ENCODE measurements at regions not wholly inside any gene's neighbourhood (a gene's known extent, or its start where the extent isn't known, plus 50 kb on each side); places are given as distances from the start of the nearest gene placed in this dataset.

DNA sequence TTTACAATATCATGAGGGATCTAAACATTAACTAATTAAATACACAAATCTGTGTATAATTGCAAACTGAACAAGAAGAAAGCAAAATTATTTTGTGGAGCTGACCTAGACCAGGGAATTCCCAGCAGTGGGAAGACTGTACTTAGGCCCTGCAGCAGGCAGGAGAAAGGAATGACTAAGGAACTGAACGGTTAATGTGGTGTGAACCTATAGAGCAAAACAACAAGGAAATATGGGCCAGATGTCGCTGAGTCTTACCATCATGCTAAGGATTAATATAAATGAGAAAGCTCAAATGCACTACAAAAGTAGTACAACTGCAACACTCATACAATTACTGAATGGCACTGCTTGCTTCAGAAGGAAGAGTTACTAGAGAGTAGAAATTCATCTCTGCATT is 120.3 kb upstream of the ATXN3L start:
- no peak overlapping the region for H3K27ac ChIP-seq
- no peak for TF ChIP-seq CTCF (conservative IDR thresholded peaks at IDR 0.05)

DNA sequence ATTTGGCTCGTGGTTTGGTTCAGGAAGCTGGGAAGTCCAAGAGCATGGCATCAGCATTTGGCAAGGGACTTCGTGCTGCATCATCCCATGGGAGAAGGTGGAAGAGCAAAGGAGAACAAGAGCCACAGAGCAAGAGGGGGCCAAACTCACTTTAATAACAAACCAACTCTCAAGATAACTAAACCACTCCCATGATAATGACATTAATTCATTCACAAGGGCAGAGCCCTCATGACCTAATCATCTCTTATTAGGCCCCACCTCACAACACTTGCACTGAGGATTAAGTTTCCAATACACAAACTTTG is 113.4 kb upstream of the ATXN3L start:
- no peak for TF ChIP-seq CTCF (conservative IDR thresholded peaks at IDR 0.05)
- H3K27ac ChIP-seq, result no peak overlapping the region

GRCh38 chrX:13432414-13433297 is 112.8 kb upstream of the ATXN3L start:
- TF ChIP-seq CTCF (conservative IDR thresholded peaks at IDR 0.05), result no peak
- peak overlapping the region; percentile 18; the same call in 1 of the 2 replicates for H3K27ac ChIP-seq

DNA sequence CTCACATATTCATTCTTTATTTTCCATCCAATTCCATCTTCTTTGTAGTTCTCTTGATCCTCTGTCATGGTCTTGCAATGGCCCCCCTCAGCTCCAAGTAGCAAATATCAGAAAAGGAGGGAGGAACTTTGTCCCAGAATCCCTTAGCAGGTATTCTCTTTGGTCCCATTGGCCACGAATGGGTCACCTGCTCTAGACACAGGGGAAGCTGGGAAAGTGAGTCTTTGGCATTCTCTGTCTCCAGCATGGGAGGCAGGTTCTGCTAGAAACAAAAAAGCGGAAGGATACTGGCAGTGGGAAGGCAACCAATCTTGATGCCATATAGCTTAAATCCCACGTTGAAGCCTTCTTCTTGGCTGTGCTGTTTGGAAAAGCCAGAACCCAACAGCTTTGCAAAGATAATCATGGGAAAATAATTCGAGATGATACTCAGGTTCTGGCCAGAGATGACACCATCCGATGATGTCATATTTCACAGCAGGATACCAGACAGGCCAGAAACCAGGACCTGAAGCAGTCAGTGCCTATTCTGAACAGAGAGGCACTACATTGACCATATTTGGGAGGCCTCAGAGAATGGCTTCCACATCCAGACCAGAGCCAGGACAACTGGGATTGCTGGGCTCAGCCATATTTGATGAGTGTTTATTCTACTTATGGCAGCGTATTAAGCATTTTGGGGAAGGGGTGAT is 110.4 kb upstream of the ATXN3L start:
- H3K27ac ChIP-seq, result no peak overlapping the region

GRCh38 chrX:13428053-13428786 is 108.4 kb upstream of the ATXN3L start:
- no peak overlapping the region for H3K27ac ChIP-seq
- no peak for TF ChIP-seq CTCF (conservative IDR thresholded peaks at IDR 0.05)

More for the DNA sequence above, 110.4 kb upstream of the ATXN3L start:
- TF ChIP-seq CTCF (conservative IDR thresholded peaks at IDR 0.05), result no peak

GRCh38 chrX:13427441-13428052 is 107.7 kb upstream of the ATXN3L start:
- H3K27ac ChIP-seq, result no peak overlapping the region
- no peak for TF ChIP-seq CTCF (conservative IDR thresholded peaks at IDR 0.05)

Data from VCaP (cell line).